Activated CD4-positive, alpha-beta T cell treated with anti-CD3 and anti-CD28 coated beads, Interleukin-2, amount 10 ng/mL, durations not matched to agents 7 days and 5 days (primary cell): ENCODE measurements at regions not wholly inside any gene's neighbourhood (a gene's known extent, or its start where the extent isn't known, plus 50 kb on each side); places are given as distances from the start of the nearest gene placed in this dataset.
"Not testable (repeated sequence)": the region's sequence is repeated elsewhere in the genome, so short reads cannot be mapped to it uniquely, and the experiment has no call there.

Source experiments
- CTCF ChIA-PET: fragments of 350-600 bp; sonication (Branson Sonifier 250); formaldehyde crosslinking; loops from one replicate; lab custom pipeline; 2021; ENCODE audit warnings: antibody characterized with exemption; lab: Charles Lee
- POLR2A ChIA-PET: fragments of 350-600 bp; sonication (Branson Sonifier 250); formaldehyde crosslinking; loops from one replicate; lab custom pipeline; 2021; ENCODE audit warnings: antibody characterized with exemption; lab: Charles Lee
- DNase-seq: peaks from one replicate; pipeline ENCODE4 v3.0.0-alpha.2; 2020
- H3K27ac Mint-ChIP-seq: one replicate; pipeline ENCODE4 v1.8.0; 2021; ENCODE audit warnings: mild to moderate bottlenecking, moderate library complexity, mixed read lengths
- H3K27me3 Mint-ChIP-seq: one replicate; pipeline ENCODE4 v1.8.0; 2021; ENCODE audit warnings: mixed read lengths
- H3K36me3 Mint-ChIP-seq: one replicate; pipeline ENCODE4 v1.8.0; 2021; ENCODE audit warnings: low read depth, mixed read lengths
- H3K4me1 Mint-ChIP-seq: one replicate; pipeline ENCODE4 v1.8.0; 2021; ENCODE audit warnings: mixed read lengths
- H3K4me3 Mint-ChIP-seq: one replicate; pipeline ENCODE4 v1.8.0; 2021; ENCODE audit warnings: mild to moderate bottlenecking, moderate library complexity, mixed read lengths
- H3K9me3 Mint-ChIP-seq: one replicate; pipeline ENCODE4 v1.8.0; 2021; ENCODE audit warnings: mixed read lengths

- Mint-ChIP-seq H3K4me1 (no peaks in the 10 kb centered on the region), H3K9me3 (peaks cover 8% of the 10 kb centered on the region), H3K4me3 (no peak overlapping the region), H3K27me3 (no peaks in the 10 kb centered on the region), H3K27ac (no peak overlapping the region), H3K36me3 (no peaks in the 10 kb centered on the region)
- ChIA-PET CTCF (no interaction called here), POLR2A (no interaction called here)
- no peak for DNase-seq
Observed at GRCh38 chr7:42548816-42549611, 312.0 kb upstream of the GLI3 start.

- Mint-ChIP-seq H3K36me3 (no peaks in the 10 kb centered on the region), H3K9me3 (peaks cover 5% of the 10 kb centered on the region), H3K4me3 (no peak overlapping the region), H3K27ac (no peak overlapping the region), H3K27me3 (no peaks in the 10 kb centered on the region), H3K4me1 (no peaks in the 10 kb centered on the region)
- no peak for DNase-seq
- ChIA-PET POLR2A (no interaction called here), CTCF (no interaction called here)
Observed at GRCh38 chr7:42545049-42545724, 308.2 kb upstream of the GLI3 start.

- no peaks in the 10 kb centered on the region for H3K27me3 Mint-ChIP-seq
- H3K36me3 Mint-ChIP-seq = no peaks in the 10 kb centered on the region
- ChIA-PET CTCF (no interaction called here), POLR2A (no interaction called here)
- DNase-seq = no peak
- peaks cover 5% of the 10 kb centered on the region for H3K9me3 Mint-ChIP-seq
- no peak overlapping the region for H3K4me3 Mint-ChIP-seq
- H3K27ac Mint-ChIP-seq = no peak overlapping the region
- H3K4me1 Mint-ChIP-seq = no peaks in the 10 kb centered on the region
Observed at GRCh38 chr7:42543953-42544352, 306.9 kb upstream of the GLI3 start.

- POLR2A ChIA-PET, DNase-seq, H3K27me3 Mint-ChIP-seq, CTCF ChIA-PET, H3K27ac Mint-ChIP-seq, H3K4me1 Mint-ChIP-seq, H3K4me3 Mint-ChIP-seq, H3K9me3 Mint-ChIP-seq, H3K36me3 Mint-ChIP-seq: not testable (repeated sequence)
Observed at GRCh38 chr7:42542446-42542845, 305.4 kb upstream of the GLI3 start.

GRCh38 chr7:42534441-42534840 is 297.4 kb upstream of the GLI3 start:
- no peak for DNase-seq
- CTCF ChIA-PET = no interaction called here
- POLR2A ChIA-PET = no interaction called here
- H3K27ac Mint-ChIP-seq = no peak overlapping the region
- no peaks in the 10 kb centered on the region for H3K4me1 Mint-ChIP-seq
- H3K36me3 Mint-ChIP-seq = no peaks in the 10 kb centered on the region
- H3K4me3 Mint-ChIP-seq = no peak overlapping the region
- H3K27me3 Mint-ChIP-seq = no peaks in the 10 kb centered on the region
- H3K9me3 Mint-ChIP-seq = no peaks in the 10 kb centered on the region

GRCh38 chr7:42527004-42527403 is 290.0 kb upstream of the GLI3 start:
- H3K4me1 Mint-ChIP-seq = no peaks in the 10 kb centered on the region
- ChIA-PET POLR2A (no interaction called here), CTCF (no interaction called here)

GRCh38 chr7:42522227-42522991 is 285.4 kb upstream of the GLI3 start:
- DNase-seq = no peak
- H3K27me3 Mint-ChIP-seq = no peaks in the 10 kb centered on the region
- CTCF ChIA-PET = no interaction called here
- no peak overlapping the region for H3K4me3 Mint-ChIP-seq
- H3K9me3 Mint-ChIP-seq = peaks cover 5% of the 10 kb centered on the region
- H3K4me1 Mint-ChIP-seq = no peaks in the 10 kb centered on the region
- H3K27ac Mint-ChIP-seq = no peak overlapping the region
- POLR2A ChIA-PET = no interaction called here
- H3K36me3 Mint-ChIP-seq = no peaks in the 10 kb centered on the region

More at GRCh38 chr7:42527004-42527403, 290.0 kb upstream of the GLI3 start:
- peaks cover 6% of the 10 kb centered on the region for H3K9me3 Mint-ChIP-seq
- no peak for DNase-seq
- H3K4me3 Mint-ChIP-seq = no peak overlapping the region
- no peaks in the 10 kb centered on the region for H3K36me3 Mint-ChIP-seq
- H3K27me3 Mint-ChIP-seq = no peaks in the 10 kb centered on the region
- no peak overlapping the region for H3K27ac Mint-ChIP-seq

- CTCF ChIA-PET = no interaction called here
- Mint-ChIP-seq H3K27ac (no peak overlapping the region), H3K9me3 (peaks cover 2% of the 10 kb centered on the region), H3K4me1 (no peaks in the 10 kb centered on the region), H3K36me3 (no peaks in the 10 kb centered on the region), H3K27me3 (no peaks in the 10 kb centered on the region), H3K4me3 (no peak overlapping the region)
- DNase-seq = no peak
- POLR2A ChIA-PET = no interaction called here
Observed at GRCh38 chr7:42511027-42511426, 274.0 kb upstream of the GLI3 start.

GRCh38 chr7:42506097-42506496 is 269.1 kb upstream of the GLI3 start:
- no peaks in the 10 kb centered on the region for H3K27me3 Mint-ChIP-seq
- no peak overlapping the region for H3K27ac Mint-ChIP-seq
- ChIA-PET CTCF (no interaction called here), POLR2A (no interaction called here)
- H3K4me1 Mint-ChIP-seq = no peaks in the 10 kb centered on the region
- no peak for DNase-seq
- H3K4me3 Mint-ChIP-seq = no peak overlapping the region
- no peaks in the 10 kb centered on the region for H3K36me3 Mint-ChIP-seq
- H3K9me3 Mint-ChIP-seq = peaks cover 2% of the 10 kb centered on the region

GRCh38 chr7:42502022-42502421 is 265.0 kb upstream of the GLI3 start:
- no peaks in the 10 kb centered on the region for H3K27me3 Mint-ChIP-seq
- H3K4me3 Mint-ChIP-seq = no peak overlapping the region
- POLR2A ChIA-PET = no interaction called here
- CTCF ChIA-PET = no interaction called here
- no peak overlapping the region for H3K27ac Mint-ChIP-seq
- peaks cover 2% of the 10 kb centered on the region for H3K9me3 Mint-ChIP-seq
- DNase-seq = no peak
- no peaks in the 10 kb centered on the region for H3K4me1 Mint-ChIP-seq
- H3K36me3 Mint-ChIP-seq = no peaks in the 10 kb centered on the region

GRCh38 chr7:42495256-42495655 is 258.2 kb upstream of the GLI3 start:
- ChIA-PET POLR2A (no interaction called here), CTCF (interaction anchor here (0.6 kb wide), 1 partner anchor 313 kb away, joined by 6 read pairs; no protein-coding TSS in a partner anchor)
- no peak overlapping the region for H3K4me3 Mint-ChIP-seq
- H3K36me3 Mint-ChIP-seq = no peaks in the 10 kb centered on the region
- H3K9me3 Mint-ChIP-seq = no peaks in the 10 kb centered on the region
- no peak overlapping the region for H3K27ac Mint-ChIP-seq
- peaks cover 21% of the 10 kb centered on the region for H3K27me3 Mint-ChIP-seq
- H3K4me1 Mint-ChIP-seq = no peaks in the 10 kb centered on the region
- no peak for DNase-seq

- POLR2A ChIA-PET = no interaction called here
- Mint-ChIP-seq H3K4me3 (no peak overlapping the region), H3K36me3 (no peaks in the 10 kb centered on the region), H3K4me1 (no peaks in the 10 kb centered on the region), H3K27ac (no peak overlapping the region), H3K27me3 (peaks cover 21% of the 10 kb centered on the region), H3K9me3 (no peaks in the 10 kb centered on the region)
- DNase-seq = no peak
- CTCF ChIA-PET = interaction anchor here (0.6 kb wide), 1 partner anchor 312 kb away, joined by 6 read pairs; no protein-coding TSS in a partner anchor
Observed at GRCh38 chr7:42494736-42495135, 257.7 kb upstream of the GLI3 start.

GRCh38 chr7:42494199-42494710 is 257.2 kb upstream of the GLI3 start:
- POLR2A ChIA-PET = no interaction called here
- CTCF ChIA-PET = no interaction called here
- Mint-ChIP-seq H3K9me3 (no peaks in the 10 kb centered on the region), H3K27ac (no peak overlapping the region), H3K36me3 (no peaks in the 10 kb centered on the region), H3K4me3 (no peak overlapping the region), H3K4me1 (no peaks in the 10 kb centered on the region), H3K27me3 (peaks cover 21% of the 10 kb centered on the region)
- DNase-seq = no peak
